ENCODE measurements at regions not wholly inside any gene's neighbourhood (a gene's known extent, or its start where the extent isn't known, plus 50 kb on each side); places are given as distances from the start of the nearest gene placed in this dataset.

DNA sequence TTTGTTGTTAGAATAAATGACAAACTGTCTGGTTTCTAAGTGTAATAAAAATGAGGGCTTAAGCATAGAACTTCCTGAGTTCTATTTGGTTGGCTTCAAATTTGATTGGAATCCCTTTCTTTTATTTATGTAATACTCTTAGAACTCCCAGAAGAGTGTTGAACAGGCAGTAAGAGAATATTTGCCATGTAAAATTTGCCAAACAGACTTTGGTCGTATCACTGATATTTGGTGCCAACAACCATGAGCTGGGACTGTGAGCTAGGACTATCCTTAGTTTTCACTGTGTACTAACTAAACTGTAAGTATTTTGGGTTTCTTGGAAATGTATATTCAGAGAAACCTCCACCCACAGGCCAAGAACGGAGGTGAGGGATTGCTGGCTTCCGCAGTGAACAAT, 971.2 kb upstream of the SOX9 start:
- no peaks in the 10 kb centered on the region for H3K4me1 Mint-ChIP-seq
- H3K9me3 Mint-ChIP-seq (ENCODE audit: low read depth) = no peaks in the 10 kb centered on the region
- ATAC-seq (no peak), DNase-seq (no peak)
- no peaks in the 10 kb centered on the region for H3K27me3 Mint-ChIP-seq
- POLR2A ChIA-PET = no interaction called here
- intact Hi-C loops (cut with DNase I, micrococcal nuclease) = no loop called here
- H3K27ac Mint-ChIP-seq = no peak overlapping the region
- no peak overlapping the region for H3K4me3 Mint-ChIP-seq
- CTCF ChIA-PET = no interaction called here
- H3K36me3 Mint-ChIP-seq (ENCODE audit: low read depth) = no peaks in the 10 kb centered on the region

DNA sequence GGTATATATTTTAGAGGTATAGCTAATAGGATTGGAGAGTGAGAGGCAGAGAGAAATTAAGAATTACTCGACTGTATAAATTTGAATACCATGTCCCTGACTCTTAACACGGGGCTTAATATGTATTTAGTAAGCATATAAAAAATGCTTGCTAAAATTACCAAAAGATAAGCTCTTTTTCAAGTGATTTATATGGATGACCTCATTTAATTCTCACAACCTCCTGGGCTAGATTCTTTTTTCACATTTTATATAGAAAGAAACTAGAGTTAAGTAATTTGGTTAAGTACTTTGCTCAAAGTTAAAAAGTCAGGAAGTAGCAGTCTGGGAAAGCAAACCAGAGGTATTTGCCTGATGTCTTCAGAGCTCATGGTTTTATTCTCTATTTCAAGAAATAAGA, 963.5 kb upstream of the SOX9 start:
- H3K9me3 Mint-ChIP-seq (ENCODE audit: low read depth) = peaks cover 2% of the 10 kb centered on the region
- POLR2A ChIA-PET = no interaction called here
- H3K4me3 Mint-ChIP-seq = no peak overlapping the region
- CTCF ChIA-PET = no interaction called here
- no peaks in the 10 kb centered on the region for H3K4me1 Mint-ChIP-seq
- no peaks in the 10 kb centered on the region for H3K36me3 Mint-ChIP-seq (ENCODE audit: low read depth)
- no peaks in the 10 kb centered on the region for H3K27me3 Mint-ChIP-seq
- no peak for ATAC-seq
- no peak for DNase-seq
- intact Hi-C loops (cut with DNase I, micrococcal nuclease) = no loop called here
- no peak overlapping the region for H3K27ac Mint-ChIP-seq

GRCh38 chr17:71158437-71158836, 962.4 kb upstream of the SOX9 start:
- no peaks in the 10 kb centered on the region for H3K36me3 Mint-ChIP-seq (ENCODE audit: low read depth)
- ChIA-PET CTCF (no interaction called here), POLR2A (no interaction called here)
- no peaks in the 10 kb centered on the region for H3K4me1 Mint-ChIP-seq
- ATAC-seq (no peak), DNase-seq (no peak)
- intact Hi-C loops (cut with DNase I, micrococcal nuclease) = no loop called here
- no peaks in the 10 kb centered on the region for H3K27me3 Mint-ChIP-seq
- peaks cover 2% of the 10 kb centered on the region for H3K9me3 Mint-ChIP-seq (ENCODE audit: low read depth)
- no peak overlapping the region for H3K4me3 Mint-ChIP-seq
- H3K27ac Mint-ChIP-seq = no peak overlapping the region

DNA sequence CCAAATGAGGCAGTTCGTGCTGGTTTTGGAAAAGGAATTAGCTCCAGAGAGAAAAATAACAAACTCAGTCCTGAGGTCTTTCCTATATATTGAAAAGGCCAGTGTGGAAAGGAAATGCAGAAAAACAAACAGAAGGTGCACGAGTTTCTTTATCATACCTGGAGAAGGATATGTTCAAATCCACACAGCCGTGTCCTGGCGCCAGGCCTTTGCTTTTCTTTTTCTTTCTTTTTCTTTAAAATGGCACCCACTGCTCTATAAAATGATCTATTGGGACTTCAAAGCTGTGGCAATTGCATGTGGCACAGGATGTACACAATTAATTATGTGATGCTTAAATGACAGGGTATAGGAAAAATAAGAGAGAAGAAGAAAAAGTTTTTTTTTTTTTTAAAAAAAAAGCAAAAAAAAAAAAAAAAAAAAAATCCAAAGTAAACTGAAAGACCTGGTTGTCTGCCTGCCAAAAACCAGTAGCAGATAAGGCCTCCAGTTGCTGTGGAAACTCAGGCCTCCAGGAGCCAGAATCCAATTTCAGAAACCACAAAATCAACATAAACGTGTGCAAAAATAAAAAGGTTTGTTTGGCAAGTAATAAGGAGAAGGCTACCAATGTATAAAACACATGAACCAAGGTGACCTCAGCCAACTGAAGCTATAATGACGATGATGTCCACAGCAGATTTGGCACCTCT, 957.6 kb upstream of the SOX9 start:
- ChIA-PET POLR2A (no interaction called here), CTCF (interaction anchor here (0.6 kb wide), 1 partner anchor 109 kb away, joined by 5 read pairs; no protein-coding TSS in a partner anchor)
- H3K4me3 Mint-ChIP-seq = no peak overlapping the region
- peaks cover 2% of the 10 kb centered on the region for H3K9me3 Mint-ChIP-seq (ENCODE audit: low read depth)
- ATAC-seq = no peak
- no peaks in the 10 kb centered on the region for H3K27me3 Mint-ChIP-seq
- no peak overlapping the region for H3K27ac Mint-ChIP-seq
- no peak for DNase-seq
- no peaks in the 10 kb centered on the region for H3K36me3 Mint-ChIP-seq (ENCODE audit: low read depth)
- H3K4me1 Mint-ChIP-seq = no peaks in the 10 kb centered on the region
- intact Hi-C loops (cut with DNase I, micrococcal nuclease) = no loop called here

GRCh38 chr17:71163813-71164122, 957.1 kb upstream of the SOX9 start:
- intact Hi-C loops (cut with DNase I, micrococcal nuclease) = no loop called here
- Mint-ChIP-seq H3K4me1 (no peaks in the 10 kb centered on the region), H3K9me3 (ENCODE audit: low read depth) (peaks cover 2% of the 10 kb centered on the region), H3K36me3 (ENCODE audit: low read depth) (no peaks in the 10 kb centered on the region), H3K27me3 (no peaks in the 10 kb centered on the region), H3K4me3 (no peak overlapping the region), H3K27ac (no peak overlapping the region)
- DNase-seq (no peak), ATAC-seq (no peak)
- CTCF ChIA-PET = no interaction called here
- POLR2A ChIA-PET = no interaction called here

DNA sequence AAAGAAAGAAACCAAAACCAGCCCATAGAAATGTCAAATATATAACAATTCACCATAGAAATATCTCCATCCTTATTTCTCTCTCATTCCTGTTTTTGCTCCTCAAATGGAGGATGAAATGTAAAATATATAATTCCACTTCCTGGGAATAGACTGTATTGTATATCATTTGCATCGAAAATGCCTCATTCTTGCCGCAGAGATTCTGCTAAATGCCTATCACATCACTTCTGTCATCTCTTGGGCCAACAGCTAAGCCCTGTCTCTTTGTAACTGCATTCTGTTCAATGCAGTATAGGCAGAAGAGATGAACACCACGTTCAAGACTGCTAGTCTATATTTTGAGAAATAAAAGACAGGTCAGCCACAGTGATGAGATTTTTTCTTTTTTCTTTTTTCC, 956.3 kb upstream of the SOX9 start:
- DNase-seq = no peak
- Mint-ChIP-seq H3K27ac (no peak overlapping the region), H3K9me3 (ENCODE audit: low read depth) (peaks cover 2% of the 10 kb centered on the region), H3K36me3 (ENCODE audit: low read depth) (no peaks in the 10 kb centered on the region), H3K4me3 (no peak overlapping the region), H3K4me1 (no peaks in the 10 kb centered on the region), H3K27me3 (no peaks in the 10 kb centered on the region)
- ChIA-PET POLR2A (no interaction called here), CTCF (no interaction called here)
- no peak for ATAC-seq
- intact Hi-C loops (cut with DNase I, micrococcal nuclease) = no loop called here

- Mint-ChIP-seq H3K4me1 (no peaks in the 10 kb centered on the region), H3K4me3 (no peak overlapping the region), H3K27me3 (no peaks in the 10 kb centered on the region), H3K9me3 (ENCODE audit: low read depth) (peaks cover 2% of the 10 kb centered on the region), H3K27ac (no peak overlapping the region), H3K36me3 (ENCODE audit: low read depth) (no peaks in the 10 kb centered on the region)
- CTCF ChIA-PET = no interaction called here
- DNase-seq = no peak
- intact Hi-C loops (cut with DNase I, micrococcal nuclease) = no loop called here
- POLR2A ChIA-PET = no interaction called here
- ATAC-seq = no peak
These were observed 954.5 kb upstream of the SOX9 start for GRCh38 chr17:71166311-71166710.

- Mint-ChIP-seq H3K27me3 (no peaks in the 10 kb centered on the region), H3K9me3 (ENCODE audit: low read depth) (peaks cover 3% of the 10 kb centered on the region), H3K27ac (no peak overlapping the region)
These were observed 952.6 kb upstream of the SOX9 start for GRCh38 chr17:71168053-71168741.

DNA sequence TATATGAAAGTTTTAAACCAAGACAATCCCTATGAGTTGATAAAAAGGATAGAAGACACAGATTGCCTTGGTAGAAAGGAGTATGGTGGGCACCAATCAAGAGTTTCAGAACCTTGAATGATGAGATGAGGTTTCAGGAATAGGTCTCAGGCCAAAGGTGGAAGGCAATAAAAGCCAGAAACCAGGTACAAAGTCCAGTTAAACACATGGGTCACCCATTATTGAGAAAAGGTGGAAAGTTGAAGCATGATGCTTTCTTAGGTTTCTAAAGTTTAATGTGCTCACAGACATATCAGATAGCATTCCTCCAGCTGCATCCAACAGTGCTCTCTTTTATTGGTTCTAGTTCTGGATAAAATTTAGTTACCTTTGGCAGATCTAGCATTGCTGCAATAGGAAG, 950.8 kb upstream of the SOX9 start:
- H3K27me3 Mint-ChIP-seq = no peaks in the 10 kb centered on the region
- ATAC-seq (no peak), DNase-seq (no peak)
- H3K4me1 Mint-ChIP-seq = no peaks in the 10 kb centered on the region
- H3K4me3 Mint-ChIP-seq = no peak overlapping the region
- no peak overlapping the region for H3K27ac Mint-ChIP-seq
- intact Hi-C loops (cut with DNase I, micrococcal nuclease) = no loop called here
- POLR2A ChIA-PET = no interaction called here
- CTCF ChIA-PET = no interaction called here
- H3K9me3 Mint-ChIP-seq (ENCODE audit: low read depth) = peaks cover 3% of the 10 kb centered on the region
- H3K36me3 Mint-ChIP-seq (ENCODE audit: low read depth) = no peaks in the 10 kb centered on the region

More at GRCh38 chr17:71168053-71168741, 952.6 kb upstream of the SOX9 start:
- DNase-seq (no peak), ATAC-seq (no peak)
- ChIA-PET CTCF (interaction anchor here (1.2 kb wide), 1 partner anchor 11 kb away, joined by 4 read pairs; no protein-coding TSS in a partner anchor), POLR2A (no interaction called here)
- intact Hi-C loops (cut with DNase I, micrococcal nuclease) = no loop called here
- no peaks in the 10 kb centered on the region for H3K4me1 Mint-ChIP-seq
- no peak overlapping the region for H3K4me3 Mint-ChIP-seq
- no peaks in the 10 kb centered on the region for H3K36me3 Mint-ChIP-seq (ENCODE audit: low read depth)

GRCh38 chr17:71171270-71171669, 949.5 kb upstream of the SOX9 start:
- Mint-ChIP-seq H3K27ac (no peak overlapping the region), H3K4me1 (no peaks in the 10 kb centered on the region), H3K36me3 (ENCODE audit: low read depth) (no peaks in the 10 kb centered on the region), H3K4me3 (no peak overlapping the region), H3K9me3 (ENCODE audit: low read depth) (peaks cover 3% of the 10 kb centered on the region), H3K27me3 (no peaks in the 10 kb centered on the region)
- CTCF ChIA-PET = no interaction called here
- intact Hi-C loops (cut with DNase I, micrococcal nuclease) = no loop called here
- POLR2A ChIA-PET = no interaction called here
- no peak for ATAC-seq
- no peak for DNase-seq

DNA sequence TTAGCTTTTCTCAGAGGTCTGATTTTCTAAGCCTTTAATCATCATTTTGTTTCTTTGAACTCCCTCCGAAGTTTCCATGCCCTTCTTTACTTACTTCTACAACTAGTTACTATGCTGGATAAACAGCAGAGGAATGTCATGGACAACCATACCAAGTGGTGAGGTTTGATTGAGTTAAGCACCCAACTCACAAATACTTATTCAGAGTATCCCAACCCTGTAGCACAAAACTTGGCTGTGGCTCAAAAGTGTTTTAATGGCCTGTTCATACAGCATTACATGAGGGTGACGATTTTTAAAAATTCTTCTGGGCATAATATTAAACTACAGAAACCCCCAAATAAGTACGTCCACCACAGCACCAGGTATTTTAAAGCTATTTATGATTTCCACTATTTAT, 946.8 kb upstream of the SOX9 start:
- CTCF ChIA-PET = interaction anchor here (0.7 kb wide), 1 partner anchor 407 kb away, joined by 3 read pairs; no protein-coding TSS in a partner anchor
- no peaks in the 10 kb centered on the region for H3K4me1 Mint-ChIP-seq
- H3K9me3 Mint-ChIP-seq (ENCODE audit: low read depth) = peaks cover 7% of the 10 kb centered on the region
- H3K36me3 Mint-ChIP-seq (ENCODE audit: low read depth) = no peaks in the 10 kb centered on the region
- intact Hi-C loops (cut with DNase I, micrococcal nuclease) = no loop called here
- H3K27me3 Mint-ChIP-seq = no peaks in the 10 kb centered on the region
- POLR2A ChIA-PET = no interaction called here
- DNase-seq (no peak), ATAC-seq (no peak)
- no peak overlapping the region for H3K27ac Mint-ChIP-seq
- H3K4me3 Mint-ChIP-seq = no peak overlapping the region

DNA sequence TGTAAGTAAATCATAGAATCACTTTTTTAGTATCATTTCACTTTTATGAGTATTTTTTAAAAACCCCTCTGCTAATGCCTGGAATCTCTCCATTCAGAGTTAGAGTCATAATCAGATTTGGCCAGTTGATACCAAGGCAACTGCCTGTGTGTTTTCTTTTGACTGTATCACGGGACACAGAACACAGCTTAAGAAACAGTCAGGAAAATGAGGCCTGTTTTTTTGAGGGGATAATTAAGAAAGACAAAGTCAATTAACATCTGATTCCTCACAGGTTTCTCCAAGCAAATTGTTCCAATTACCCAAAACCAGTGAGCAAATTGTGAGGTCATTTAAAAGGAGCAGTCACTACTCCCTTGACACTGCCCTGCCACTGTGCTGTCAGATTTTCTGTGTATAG, 944.5 kb upstream of the SOX9 start:
- Mint-ChIP-seq H3K36me3 (ENCODE audit: low read depth) (no peaks in the 10 kb centered on the region), H3K27me3 (no peaks in the 10 kb centered on the region), H3K27ac (no peak overlapping the region), H3K9me3 (ENCODE audit: low read depth) (peaks cover 7% of the 10 kb centered on the region), H3K4me1 (no peaks in the 10 kb centered on the region), H3K4me3 (no peak overlapping the region)
- intact Hi-C loops (cut with DNase I, micrococcal nuclease) = no loop called here
- ChIA-PET CTCF (interaction anchor here (1.0 kb wide), 1 partner anchor 649 kb away, joined by 4 read pairs; no protein-coding TSS in a partner anchor), POLR2A (no interaction called here)
- DNase-seq (no peak), ATAC-seq (no peak)
